ENCODE measurements at regions not wholly inside any gene's neighbourhood (a gene's known extent, or its start where the extent isn't known, plus 50 kb on each side); places are given as distances from the start of the nearest gene placed in this dataset.

DNA sequence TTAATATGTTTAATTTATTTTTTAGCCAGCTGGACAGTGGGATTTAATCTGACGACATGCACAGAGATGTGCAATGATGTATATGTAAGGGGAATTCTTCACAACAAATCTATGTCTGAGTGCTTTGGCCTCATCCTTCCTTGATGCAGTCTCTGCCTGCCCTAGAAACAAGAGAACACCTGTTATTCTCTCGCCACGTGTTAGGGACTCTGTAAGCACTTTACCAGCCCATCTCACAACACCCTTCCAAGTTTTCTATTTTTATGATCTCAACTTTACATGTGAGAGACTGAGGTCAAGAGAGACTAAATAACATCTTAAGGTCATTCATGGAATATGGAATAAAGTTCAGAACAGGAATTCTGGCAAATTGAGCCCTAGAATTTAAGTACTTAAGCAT is 123.0 kb upstream of the GAS1 start:
- WGBS, 2 donors: 84 to 94% methylated on average over 3 of the region's 3 CpGs
- no peak overlapping the region for H3K4me3 ChIP-seq
- H3K4me1 ChIP-seq: no peaks in the 10 kb centered on the region
- H3K27me3 ChIP-seq: no peaks in the 10 kb centered on the region
- no peak overlapping the region for H3K27ac ChIP-seq
- TF ChIP-seq, protein P1, sequence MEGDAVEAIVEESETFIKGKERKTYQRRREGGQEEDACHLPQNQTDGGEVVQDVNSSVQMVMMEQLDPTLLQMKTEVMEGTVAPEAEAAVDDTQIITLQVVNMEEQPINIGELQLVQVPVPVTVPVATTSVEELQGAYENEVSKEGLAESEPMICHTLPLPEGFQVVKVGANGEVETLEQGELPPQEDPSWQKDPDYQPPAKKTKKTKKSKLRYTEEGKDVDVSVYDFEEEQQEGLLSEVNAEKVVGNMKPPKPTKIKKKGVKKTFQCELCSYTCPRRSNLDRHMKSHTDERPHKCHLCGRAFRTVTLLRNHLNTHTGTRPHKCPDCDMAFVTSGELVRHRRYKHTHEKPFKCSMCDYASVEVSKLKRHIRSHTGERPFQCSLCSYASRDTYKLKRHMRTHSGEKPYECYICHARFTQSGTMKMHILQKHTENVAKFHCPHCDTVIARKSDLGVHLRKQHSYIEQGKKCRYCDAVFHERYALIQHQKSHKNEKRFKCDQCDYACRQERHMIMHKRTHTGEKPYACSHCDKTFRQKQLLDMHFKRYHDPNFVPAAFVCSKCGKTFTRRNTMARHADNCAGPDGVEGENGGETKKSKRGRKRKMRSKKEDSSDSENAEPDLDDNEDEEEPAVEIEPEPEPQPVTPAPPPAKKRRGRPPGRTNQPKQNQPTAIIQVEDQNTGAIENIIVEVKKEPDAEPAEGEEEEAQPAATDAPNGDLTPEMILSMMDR (IDR thresholded peaks at IDR 0.05): no peak
- no peak for TF ChIP-seq POLR2A (IDR thresholded peaks at IDR 0.05)
- H3K9me3 ChIP-seq: no peaks in the 10 kb centered on the region
- DNase-seq: no peak
- intact Hi-C loops (cut with DNase I; ENCODE audit: low total_unique reads): no loop called here
- H3K36me3 ChIP-seq (ENCODE audit: low read depth, missing control alignments): no peaks in the 10 kb centered on the region

DNA sequence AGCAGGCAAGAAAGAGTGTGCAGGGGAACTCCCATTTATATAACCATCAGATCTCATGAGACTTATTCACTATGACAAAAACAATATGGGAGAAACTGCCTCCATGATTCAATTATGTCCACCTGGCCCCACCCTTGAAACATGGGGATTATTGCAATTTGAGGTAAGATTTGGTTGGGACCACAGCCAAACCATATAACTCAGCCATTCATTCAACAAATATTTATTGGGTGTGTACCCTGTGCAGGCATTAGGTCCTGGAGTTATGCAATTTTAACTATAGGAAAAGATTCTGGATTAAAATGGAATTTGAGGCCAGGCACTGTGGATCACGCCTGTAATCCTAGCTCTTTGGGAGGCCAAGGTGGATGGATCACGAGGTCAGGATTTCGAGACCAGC is 124.2 kb upstream of the GAS1 start:
- TF ChIP-seq POLR2A (IDR thresholded peaks at IDR 0.05): no peak
- TF ChIP-seq, protein P1 (IDR thresholded peaks at IDR 0.05): no peak
- no peak for DNase-seq
- no peaks in the 10 kb centered on the region for H3K36me3 ChIP-seq (ENCODE audit: low read depth, missing control alignments)
- WGBS, 2 donors: 90 to 91% methylated on average over 3 of the region's 3 CpGs
- H3K9me3 ChIP-seq: no peaks in the 10 kb centered on the region
- no peaks in the 10 kb centered on the region for H3K4me1 ChIP-seq
- intact Hi-C loops (cut with DNase I; ENCODE audit: low total_unique reads): no loop called here
- H3K27me3 ChIP-seq: no peaks in the 10 kb centered on the region
- H3K27ac ChIP-seq: no peak overlapping the region
- no peak overlapping the region for H3K4me3 ChIP-seq

DNA sequence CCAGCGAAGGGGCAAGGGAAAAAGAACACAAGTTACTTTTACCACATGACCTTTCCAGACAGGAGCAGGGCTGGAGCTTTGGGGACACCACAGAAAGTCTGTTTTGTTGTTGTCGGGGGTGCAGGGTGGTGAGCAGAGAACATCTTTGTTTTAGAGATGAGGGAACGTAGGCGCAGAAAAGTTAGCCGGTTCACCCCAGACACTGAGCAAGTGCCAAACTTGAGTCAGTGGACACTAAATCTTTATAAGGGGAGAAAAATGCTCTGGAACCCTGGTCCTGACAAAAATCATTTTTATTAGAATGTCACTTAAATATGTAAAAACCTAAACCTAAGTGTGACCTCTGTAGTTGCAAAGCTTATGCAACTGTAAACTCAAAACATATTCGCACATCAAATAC is 126.4 kb upstream of the GAS1 start:
- H3K9me3 ChIP-seq: no peaks in the 10 kb centered on the region
- no peaks in the 10 kb centered on the region for H3K36me3 ChIP-seq (ENCODE audit: low read depth, missing control alignments)
- DNase-seq: no peak
- intact Hi-C loops (cut with DNase I; ENCODE audit: low total_unique reads): no loop called here
- H3K27ac ChIP-seq: no peak overlapping the region
- 84 to 89% methylated on average over 6 of the region's 6 CpGs for WGBS, 2 donors
- no peaks in the 10 kb centered on the region for H3K27me3 ChIP-seq
- H3K4me3 ChIP-seq: no peak overlapping the region
- TF ChIP-seq, protein P1 (IDR thresholded peaks at IDR 0.05): no peak
- TF ChIP-seq POLR2A (IDR thresholded peaks at IDR 0.05): no peak
- H3K4me1 ChIP-seq: no peaks in the 10 kb centered on the region

DNA sequence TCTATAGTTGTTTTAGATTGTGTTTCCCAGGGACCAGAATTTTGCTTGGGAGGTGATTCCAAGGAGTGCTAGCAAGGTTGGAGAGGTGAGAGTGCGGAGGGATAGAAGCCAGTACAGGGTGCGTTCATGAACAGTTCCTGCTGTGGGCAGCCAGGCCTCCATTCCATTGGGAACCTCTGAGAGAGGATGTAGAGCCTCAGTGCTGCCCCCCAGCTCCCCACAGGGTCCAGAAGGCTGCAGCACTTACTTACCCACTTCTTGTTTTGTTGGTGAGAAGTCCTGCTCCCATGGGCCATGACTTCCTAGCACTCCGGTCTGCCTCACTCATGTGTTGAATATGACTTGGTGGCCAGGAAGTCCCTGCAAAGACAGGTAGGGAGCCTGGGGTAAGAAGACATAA is 128.2 kb upstream of the GAS1 start:
- intact Hi-C loops (cut with DNase I; ENCODE audit: low total_unique reads): no loop called here
- no peaks in the 10 kb centered on the region for H3K4me1 ChIP-seq
- no peak for TF ChIP-seq POLR2A (IDR thresholded peaks at IDR 0.05)
- 94 to 96% methylated on average over 2 to 3 of the region's 3 CpGs for whole genome bisulfite sequencing, 2 donors
- no peak overlapping the region for H3K4me3 ChIP-seq
- no peak overlapping the region for H3K27ac ChIP-seq
- no peaks in the 10 kb centered on the region for H3K9me3 ChIP-seq
- no peak for DNase-seq
- no peaks in the 10 kb centered on the region for H3K36me3 ChIP-seq (ENCODE audit: low read depth, missing control alignments)
- no peaks in the 10 kb centered on the region for H3K27me3 ChIP-seq

DNA sequence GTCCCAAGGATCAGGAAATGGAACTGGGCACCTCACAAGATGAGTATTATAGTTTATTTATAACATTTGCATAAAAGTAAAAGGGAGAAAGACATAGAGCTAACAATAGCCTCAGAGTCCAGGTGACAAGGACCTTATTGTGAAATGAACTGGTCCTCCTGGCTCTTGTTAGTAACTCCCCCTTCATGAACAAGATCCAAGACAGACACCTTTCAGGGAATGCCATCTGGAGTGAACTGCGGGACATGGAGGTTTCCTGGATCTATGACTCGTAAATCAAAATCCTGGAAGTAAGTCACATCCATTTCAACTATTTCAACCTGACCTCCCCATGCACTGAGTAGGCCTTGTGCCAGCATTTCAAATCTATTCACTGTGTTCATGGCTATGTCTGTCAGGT is 129.5 kb upstream of the GAS1 start:
- H3K27me3 ChIP-seq: no peaks in the 10 kb centered on the region
- no peaks in the 10 kb centered on the region for H3K36me3 ChIP-seq (ENCODE audit: low read depth, missing control alignments)
- H3K27ac ChIP-seq: no peak overlapping the region
- intact Hi-C loops (cut with DNase I; ENCODE audit: low total_unique reads): no loop called here
- TF ChIP-seq POLR2A (IDR thresholded peaks at IDR 0.05): no peak
- TF ChIP-seq, protein P1 (IDR thresholded peaks at IDR 0.05): no peak
- 84 to 97% methylated on average over 2 of the region's 2 CpGs for WGBS, 2 donors
- no peak overlapping the region for H3K4me3 ChIP-seq
- H3K9me3 ChIP-seq: no peaks in the 10 kb centered on the region
- no peak for DNase-seq
- H3K4me1 ChIP-seq: no peaks in the 10 kb centered on the region

All from testis (tissue), 2 donors.